C4-2B (cell line): ENCODE measurements at regions not wholly inside any gene's neighbourhood (a gene's known extent, or its start where the extent isn't known, plus 50 kb on each side); places are given as distances from the start of the nearest gene placed in this dataset.
"Not testable (repeated sequence)": the region's sequence is repeated elsewhere in the genome, so short reads cannot be mapped to it uniquely, and the experiment has no call there.

ENCODE experiments used
- H3K27ac ChIP-seq: fragments of 450-650 bp; 2 replicates; pipeline ENCODE4 v1.5.1; 2017
- ZFX ChIP-seq: fragments of 450-650 bp; IDR thresholded peaks from 2 replicates; pipeline ENCODE4 v1.6.1; 2017
- TF ChIP-seq, protein P1 (sequence below): fragments of 450-650 bp; conservative IDR thresholded peaks from 2 replicates; pipeline ENCODE4 v1.5.1; 2017; ENCODE audit warnings: mild to moderate bottlenecking

GRCh38 chr5:53782620-53783019 is 222.2 kb downstream of the NDUFS4 start:
- no peak overlapping the region for H3K27ac ChIP-seq
- no peak for TF ChIP-seq ZFX
- TF ChIP-seq, protein P1, sequence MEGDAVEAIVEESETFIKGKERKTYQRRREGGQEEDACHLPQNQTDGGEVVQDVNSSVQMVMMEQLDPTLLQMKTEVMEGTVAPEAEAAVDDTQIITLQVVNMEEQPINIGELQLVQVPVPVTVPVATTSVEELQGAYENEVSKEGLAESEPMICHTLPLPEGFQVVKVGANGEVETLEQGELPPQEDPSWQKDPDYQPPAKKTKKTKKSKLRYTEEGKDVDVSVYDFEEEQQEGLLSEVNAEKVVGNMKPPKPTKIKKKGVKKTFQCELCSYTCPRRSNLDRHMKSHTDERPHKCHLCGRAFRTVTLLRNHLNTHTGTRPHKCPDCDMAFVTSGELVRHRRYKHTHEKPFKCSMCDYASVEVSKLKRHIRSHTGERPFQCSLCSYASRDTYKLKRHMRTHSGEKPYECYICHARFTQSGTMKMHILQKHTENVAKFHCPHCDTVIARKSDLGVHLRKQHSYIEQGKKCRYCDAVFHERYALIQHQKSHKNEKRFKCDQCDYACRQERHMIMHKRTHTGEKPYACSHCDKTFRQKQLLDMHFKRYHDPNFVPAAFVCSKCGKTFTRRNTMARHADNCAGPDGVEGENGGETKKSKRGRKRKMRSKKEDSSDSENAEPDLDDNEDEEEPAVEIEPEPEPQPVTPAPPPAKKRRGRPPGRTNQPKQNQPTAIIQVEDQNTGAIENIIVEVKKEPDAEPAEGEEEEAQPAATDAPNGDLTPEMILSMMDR = no peak

DNA sequence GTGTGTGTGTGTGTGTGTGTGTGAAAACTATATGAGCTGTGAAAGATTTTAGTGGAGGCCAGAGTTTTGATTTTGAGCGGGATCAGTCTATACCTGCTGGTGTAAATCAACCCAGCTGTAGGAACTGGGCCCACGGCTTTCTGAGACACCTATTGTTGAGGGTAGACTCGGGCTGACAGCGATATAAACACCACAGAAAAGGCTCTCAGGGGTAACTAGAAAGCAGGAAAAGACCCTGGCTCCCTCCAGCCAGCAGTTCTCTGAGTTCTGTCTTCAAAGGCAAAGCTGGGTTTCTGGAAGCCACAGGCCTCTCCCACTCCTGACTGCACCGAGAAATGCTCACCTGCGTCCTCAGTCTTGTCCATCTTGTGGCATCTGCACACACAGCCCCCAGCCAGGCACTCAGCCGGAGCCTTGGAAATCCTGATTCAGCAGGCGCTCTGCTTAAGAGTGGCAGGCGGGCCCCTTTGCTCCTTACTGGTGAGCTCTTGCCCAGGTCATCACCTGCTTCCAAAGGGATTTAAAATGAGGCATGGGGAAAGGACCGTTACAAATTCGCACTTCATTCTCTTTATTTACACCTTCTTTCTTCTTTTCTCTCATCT is 223.3 kb downstream of the NDUFS4 start:
- TF ChIP-seq, protein P1 = no peak
- TF ChIP-seq ZFX = no peak
- H3K27ac ChIP-seq = no peak overlapping the region

- no peak for TF ChIP-seq ZFX
- TF ChIP-seq, protein P1 = no peak
- no peak overlapping the region for H3K27ac ChIP-seq
These were observed 224.2 kb downstream of the NDUFS4 start for GRCh38 chr5:53784596-53784995.

DNA sequence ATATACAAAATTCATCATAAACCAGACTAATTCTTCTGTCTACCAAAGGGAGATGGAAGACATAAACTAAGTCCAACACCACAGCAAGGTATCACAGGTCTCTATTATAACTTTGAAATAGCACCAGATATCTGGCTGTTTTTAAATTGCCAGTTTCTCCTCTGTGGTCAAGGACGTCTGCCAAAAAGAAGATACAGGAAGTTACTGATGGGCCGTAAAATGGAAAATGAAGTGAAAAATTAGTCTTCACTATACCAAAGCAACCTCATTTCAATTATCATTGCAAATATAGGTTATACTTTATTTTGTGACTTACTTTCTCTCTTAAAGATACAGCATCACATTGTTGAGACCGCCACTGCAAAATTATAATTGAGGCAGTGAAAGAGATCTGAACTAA is 225.5 kb downstream of the NDUFS4 start:
- TF ChIP-seq, protein P1 = no peak
- no peak for TF ChIP-seq ZFX
- no peak overlapping the region for H3K27ac ChIP-seq

- TF ChIP-seq, protein P1 = no peak
- TF ChIP-seq ZFX = no peak
- H3K27ac ChIP-seq = no peak overlapping the region
These were observed 229.6 kb downstream of the NDUFS4 start for GRCh38 chr5:53790026-53790425.

DNA sequence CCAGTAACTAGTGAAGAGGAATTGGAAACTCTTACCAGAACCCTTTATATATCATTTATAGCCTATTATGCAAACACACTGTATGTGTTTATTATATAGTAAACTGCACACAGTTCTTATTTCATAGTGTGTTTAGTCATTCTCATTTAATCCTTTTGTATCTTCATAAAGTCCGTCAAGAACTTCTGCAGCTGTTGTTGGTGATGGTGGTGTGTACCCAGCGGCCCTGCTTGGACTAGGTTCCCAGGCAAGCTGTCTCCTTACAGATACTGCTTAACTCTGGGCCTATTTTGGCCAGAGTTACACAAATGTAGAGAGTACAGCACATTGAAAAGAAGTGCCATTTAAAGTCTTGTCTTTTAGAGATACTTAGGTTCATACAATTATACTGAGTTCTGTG is 231.9 kb downstream of the NDUFS4 start:
- H3K27ac ChIP-seq = no peak overlapping the region
- TF ChIP-seq ZFX = no peak
- TF ChIP-seq, protein P1 = no peak

DNA sequence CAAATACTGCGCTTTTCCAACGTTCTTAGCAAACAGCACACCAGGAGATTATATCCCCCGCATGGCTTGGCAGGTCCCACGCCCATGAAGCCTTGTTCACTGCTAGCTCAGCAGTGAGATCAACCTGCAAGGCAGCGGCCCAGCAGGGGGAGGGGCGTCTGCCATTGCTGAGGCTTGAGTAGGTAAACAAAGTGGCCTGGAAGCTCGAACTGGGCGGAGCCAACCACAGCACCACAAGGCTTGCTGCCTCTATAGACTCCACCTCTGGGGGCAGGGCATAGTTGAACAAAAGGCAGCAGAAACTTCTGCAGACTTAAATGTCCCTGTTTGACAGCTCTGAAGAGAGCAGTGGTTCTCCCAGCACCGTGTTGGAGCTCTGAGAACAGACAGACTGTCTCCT is 239.2 kb downstream of the NDUFS4 start:
- not testable (repeated sequence) for H3K27ac ChIP-seq

GRCh38 chr5:53808392-53808791 is 248.0 kb downstream of the NDUFS4 start:
- H3K27ac ChIP-seq = not testable (repeated sequence)

- no peak for TF ChIP-seq ZFX
- TF ChIP-seq, protein P1 = no peak
- no peak overlapping the region for H3K27ac ChIP-seq
These were observed 254.4 kb downstream of the NDUFS4 start for GRCh38 chr5:53814819-53815218.
